ENCODE measurements at regions not wholly inside any gene's neighbourhood (a gene's known extent, or its start where the extent isn't known, plus 50 kb on each side); places are given as distances from the start of the nearest gene placed in this dataset.

DNA sequence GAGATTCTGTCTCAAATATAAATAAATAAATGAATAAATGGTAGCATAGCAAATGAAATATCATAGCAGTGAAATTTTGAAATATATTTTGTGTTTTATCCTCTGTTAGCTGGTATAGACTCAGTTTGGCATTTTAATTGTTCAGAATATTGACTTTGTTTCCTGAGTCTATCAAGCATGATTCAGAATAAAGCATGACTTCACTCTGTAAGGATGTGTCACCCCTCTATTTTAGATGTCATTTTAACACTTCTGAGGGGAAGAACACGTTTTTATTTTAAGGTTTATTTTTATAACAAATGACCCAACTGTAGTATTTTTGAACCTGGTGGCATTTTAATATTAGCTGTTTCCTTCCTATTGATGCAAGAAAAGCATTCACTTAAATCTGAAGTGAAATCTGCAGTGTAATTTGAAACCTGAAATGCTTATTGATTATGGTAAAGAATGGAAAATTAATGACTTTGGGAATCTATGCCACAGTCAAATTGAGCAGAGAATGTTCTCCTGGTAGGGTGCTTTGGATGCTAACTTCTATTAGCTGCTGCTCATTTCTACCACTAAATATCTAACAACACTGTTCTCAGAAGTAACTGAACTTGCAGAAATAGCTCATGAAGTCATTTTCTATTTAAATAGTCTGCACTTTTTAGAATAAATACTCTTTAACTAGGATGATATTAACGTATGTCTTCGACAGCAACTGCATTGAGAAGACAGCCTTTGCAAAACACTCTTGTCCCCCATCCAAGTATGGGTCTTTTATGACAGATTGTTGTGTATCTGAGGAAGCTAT is 114.2 kb downstream of the SOX4 start:
- TF ChIP-seq, protein P1, sequence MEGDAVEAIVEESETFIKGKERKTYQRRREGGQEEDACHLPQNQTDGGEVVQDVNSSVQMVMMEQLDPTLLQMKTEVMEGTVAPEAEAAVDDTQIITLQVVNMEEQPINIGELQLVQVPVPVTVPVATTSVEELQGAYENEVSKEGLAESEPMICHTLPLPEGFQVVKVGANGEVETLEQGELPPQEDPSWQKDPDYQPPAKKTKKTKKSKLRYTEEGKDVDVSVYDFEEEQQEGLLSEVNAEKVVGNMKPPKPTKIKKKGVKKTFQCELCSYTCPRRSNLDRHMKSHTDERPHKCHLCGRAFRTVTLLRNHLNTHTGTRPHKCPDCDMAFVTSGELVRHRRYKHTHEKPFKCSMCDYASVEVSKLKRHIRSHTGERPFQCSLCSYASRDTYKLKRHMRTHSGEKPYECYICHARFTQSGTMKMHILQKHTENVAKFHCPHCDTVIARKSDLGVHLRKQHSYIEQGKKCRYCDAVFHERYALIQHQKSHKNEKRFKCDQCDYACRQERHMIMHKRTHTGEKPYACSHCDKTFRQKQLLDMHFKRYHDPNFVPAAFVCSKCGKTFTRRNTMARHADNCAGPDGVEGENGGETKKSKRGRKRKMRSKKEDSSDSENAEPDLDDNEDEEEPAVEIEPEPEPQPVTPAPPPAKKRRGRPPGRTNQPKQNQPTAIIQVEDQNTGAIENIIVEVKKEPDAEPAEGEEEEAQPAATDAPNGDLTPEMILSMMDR (IDR thresholded peaks at IDR 0.05; ENCODE audit: low read length) = no peak
- TF ChIP-seq EZH2 (optimal IDR thresholded peaks at IDR 0.05; ENCODE audit: low read depth, low read length) = no peak

Data from MM.1S (cell line).